Breast epithelium (tissue), 4 donors: ENCODE measurements at regions not wholly inside any gene's neighbourhood (a gene's known extent, or its start where the extent isn't known, plus 50 kb on each side); places are given as distances from the start of the nearest gene placed in this dataset.

ENCODE experiments used
- DNase-seq, 2 donors: peaks; one replicate each; pipeline ENCODE4 v3.0.0-alpha.2; 2019; ENCODE audit warnings: low spot score in 2 of 2
- H3K27ac ChIP-seq, 2 donors: fragments of 200-600 bp; sonication (generic) in 1 of 2; one replicate each; pipeline ENCODE4 v1.5.1; 2016 to 2019; ENCODE audit warnings: mild to moderate bottlenecking in 1 of 2
- H3K27me3 ChIP-seq, 2 donors: fragments of 200-600 bp; sonication (generic) in 1 of 2; one replicate each; pipeline versions ENCODE4 v1.5.1 to v1.6.0; 2017 to 2019; ENCODE audit warnings: control low read depth in 1 of 2, mild to moderate bottlenecking in 1 of 2
- H3K36me3 ChIP-seq: fragments of 200-600 bp; one replicate; pipeline ENCODE4 v1.5.1; 2019
- H3K4me1 ChIP-seq, 2 donors: fragments of 200-600 bp; sonication (generic); one replicate each; pipeline ENCODE4 v1.5.1; 2016 to 2019; ENCODE audit warnings: control low read depth in 1 of 2
- H3K4me3 ChIP-seq, 3 donors: fragments of 200-600 bp; sonication (generic); 1 replicate in 2 of 3; 2 replicates in 1 of 3; pipeline ENCODE4 v1.5.1; 2016 to 2019; ENCODE audit warnings: mild to moderate bottlenecking in 3 of 3, moderate library complexity in 2 of 3
- H3K9me3 ChIP-seq, 2 donors: fragments of 200-600 bp; sonication (generic) in 1 of 2; one replicate each; pipeline ENCODE4 v1.5.1; 2016 to 2019; ENCODE audit warnings: control low read depth in 1 of 2
- POLR2A ChIP-seq: fragments of 450-650 bp; IDR thresholded peaks from one replicate; pipeline ENCODE4 v1.6.1; 2016; ENCODE audit warnings: antibody characterized with exemption, mild to moderate bottlenecking, moderate library complexity
- POLR2AphosphoS5 ChIP-seq, 3 donors: sonication (generic); formaldehyde crosslinking; IDR thresholded peaks; one replicate each; pipeline ENCODE4 v1.6.1; 2017; ENCODE audit warnings: antibody characterized with exemption in 3 of 3
- intact Hi-C: fragments of 100-400 bp; cut with DNase I; formaldehyde crosslinking; loops from one replicate; pipeline ENCODE4 v1.15.1; 2023; ENCODE audit warnings: low total_unique reads
- TF ChIP-seq, protein P1 (sequence below), 3 donors: fragments of 450-650 bp; IDR thresholded peaks; one replicate each; pipeline ENCODE4 v1.5.1; 2016 to 2017; ENCODE audit warnings: antibody characterized with exemption in 3 of 3, mild to moderate bottlenecking in 3 of 3, moderate library complexity in 3 of 3

DNA sequence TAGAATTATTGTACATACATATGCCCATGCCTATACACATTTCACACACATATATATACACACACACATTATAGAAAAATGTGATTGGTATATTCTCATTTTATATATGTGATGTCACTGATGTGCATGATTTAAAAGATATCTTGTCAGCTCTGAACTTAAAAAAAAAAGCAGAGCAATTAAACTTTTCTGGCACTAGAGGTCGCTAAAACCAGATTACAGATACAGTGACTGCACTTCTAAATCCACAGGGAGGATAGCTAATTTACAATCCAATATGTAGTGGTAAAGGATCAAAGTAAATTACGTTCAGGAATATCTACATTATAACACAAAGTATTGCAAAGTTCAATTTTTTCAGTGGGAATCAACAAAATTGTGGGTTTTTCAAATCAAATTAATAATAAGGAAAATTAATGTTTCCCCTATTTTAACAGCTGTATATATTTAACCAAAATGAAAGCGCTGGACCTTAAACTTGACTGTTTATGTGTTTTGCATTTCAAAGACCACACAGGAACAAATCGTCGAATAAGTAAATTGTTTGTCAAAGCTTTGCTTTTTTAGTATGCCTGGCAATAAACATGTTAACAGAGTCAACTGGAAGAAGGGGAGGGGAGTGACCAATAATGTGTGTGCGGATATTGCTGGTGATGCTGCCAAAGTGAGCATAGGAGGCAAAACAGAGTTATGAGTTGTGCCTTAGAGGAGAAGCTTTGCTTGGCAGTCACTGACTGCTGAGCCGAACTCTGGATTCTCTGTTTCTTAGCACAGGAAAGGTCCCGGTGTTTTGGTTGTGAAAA is 1201.4 kb upstream of the C9orf72 start:
- DNase-seq, result no peak
- H3K4me3 ChIP-seq, result no peak overlapping the region
- intact Hi-C loops, result no loop called here
- H3K27me3 ChIP-seq, result no peaks in the 10 kb centered on the region
- TF ChIP-seq POLR2A, result no peak
- TF ChIP-seq, protein P1, sequence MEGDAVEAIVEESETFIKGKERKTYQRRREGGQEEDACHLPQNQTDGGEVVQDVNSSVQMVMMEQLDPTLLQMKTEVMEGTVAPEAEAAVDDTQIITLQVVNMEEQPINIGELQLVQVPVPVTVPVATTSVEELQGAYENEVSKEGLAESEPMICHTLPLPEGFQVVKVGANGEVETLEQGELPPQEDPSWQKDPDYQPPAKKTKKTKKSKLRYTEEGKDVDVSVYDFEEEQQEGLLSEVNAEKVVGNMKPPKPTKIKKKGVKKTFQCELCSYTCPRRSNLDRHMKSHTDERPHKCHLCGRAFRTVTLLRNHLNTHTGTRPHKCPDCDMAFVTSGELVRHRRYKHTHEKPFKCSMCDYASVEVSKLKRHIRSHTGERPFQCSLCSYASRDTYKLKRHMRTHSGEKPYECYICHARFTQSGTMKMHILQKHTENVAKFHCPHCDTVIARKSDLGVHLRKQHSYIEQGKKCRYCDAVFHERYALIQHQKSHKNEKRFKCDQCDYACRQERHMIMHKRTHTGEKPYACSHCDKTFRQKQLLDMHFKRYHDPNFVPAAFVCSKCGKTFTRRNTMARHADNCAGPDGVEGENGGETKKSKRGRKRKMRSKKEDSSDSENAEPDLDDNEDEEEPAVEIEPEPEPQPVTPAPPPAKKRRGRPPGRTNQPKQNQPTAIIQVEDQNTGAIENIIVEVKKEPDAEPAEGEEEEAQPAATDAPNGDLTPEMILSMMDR (IDR thresholded peaks at IDR 0.05), result no peak
- no peak for TF ChIP-seq POLR2AphosphoS5 (IDR thresholded peaks at IDR 0.05)
- H3K9me3 ChIP-seq, result no peaks in the 10 kb centered on the region
- H3K4me1 ChIP-seq, result no peaks in the 10 kb centered on the region
- no peak overlapping the region for H3K27ac ChIP-seq
- H3K36me3 ChIP-seq, result no peaks in the 10 kb centered on the region

DNA sequence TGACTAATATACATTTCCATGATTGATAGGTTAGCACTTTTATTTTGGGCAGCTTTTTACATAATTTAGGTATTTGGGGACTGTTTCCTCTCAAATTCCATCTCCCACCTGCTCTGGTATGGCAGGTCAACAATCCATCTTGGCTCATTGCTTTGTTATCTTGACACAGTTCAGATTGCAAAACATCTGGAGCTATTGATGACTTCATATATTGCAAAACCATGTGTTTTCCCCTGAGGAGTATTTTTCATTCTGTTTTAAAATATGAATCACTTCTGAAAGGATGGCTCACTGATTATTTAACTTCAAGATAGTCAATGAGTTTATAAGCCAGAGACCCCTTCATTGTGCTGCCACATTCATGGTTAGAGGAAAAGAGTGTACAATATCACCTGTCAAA is 1206.0 kb upstream of the C9orf72 start:
- H3K27ac ChIP-seq, result no peak overlapping the region
- H3K4me3 ChIP-seq, result no peak overlapping the region
- no peak for DNase-seq

DNA sequence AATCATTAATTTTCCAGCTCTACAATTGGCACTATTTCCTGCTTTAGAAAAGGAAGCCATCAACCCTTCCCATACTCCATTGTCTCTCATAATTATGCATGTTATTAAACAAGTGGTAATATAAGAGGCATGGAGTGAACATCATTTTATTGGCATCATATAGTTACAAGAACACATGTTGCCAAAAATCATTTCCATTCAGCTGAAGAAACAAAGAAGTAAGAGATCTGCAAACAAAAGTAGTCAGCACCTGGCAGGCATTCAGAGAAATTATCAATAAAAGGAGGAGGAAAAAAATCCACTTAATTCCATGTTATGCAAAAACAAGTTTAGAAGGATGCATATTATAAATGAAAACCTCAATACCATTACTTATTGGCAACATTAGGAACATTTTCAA is 1208.2 kb upstream of the C9orf72 start:
- no peak overlapping the region for H3K4me3 ChIP-seq
- no peak for TF ChIP-seq POLR2A
- TF ChIP-seq, protein P1 (IDR thresholded peaks at IDR 0.05), result no peak
- no peak for TF ChIP-seq POLR2AphosphoS5 (IDR thresholded peaks at IDR 0.05)
- no peaks in the 10 kb centered on the region for H3K9me3 ChIP-seq
- H3K4me1 ChIP-seq, result no peaks in the 10 kb centered on the region
- no peaks in the 10 kb centered on the region for H3K36me3 ChIP-seq
- intact Hi-C loops, result loop anchor here (10.0 kb wide), 1 partner anchor 1153 kb away; no protein-coding TSS in a partner anchor
- H3K27ac ChIP-seq, result no peak overlapping the region
- H3K27me3 ChIP-seq, result no peaks in the 10 kb centered on the region
- no peak for DNase-seq

More for the DNA sequence above, 1206.0 kb upstream of the C9orf72 start:
- Histone ChIP-seq H3K27me3 (no peaks in the 10 kb centered on the region), H3K9me3 (no peaks in the 10 kb centered on the region), H3K36me3 (no peaks in the 10 kb centered on the region), H3K4me1 (no peaks in the 10 kb centered on the region)
- TF ChIP-seq, protein P1 (IDR thresholded peaks at IDR 0.05), result no peak
- TF ChIP-seq POLR2AphosphoS5 (IDR thresholded peaks at IDR 0.05) (no peak), POLR2A (no peak)
- intact Hi-C loops, result no loop called here

DNA sequence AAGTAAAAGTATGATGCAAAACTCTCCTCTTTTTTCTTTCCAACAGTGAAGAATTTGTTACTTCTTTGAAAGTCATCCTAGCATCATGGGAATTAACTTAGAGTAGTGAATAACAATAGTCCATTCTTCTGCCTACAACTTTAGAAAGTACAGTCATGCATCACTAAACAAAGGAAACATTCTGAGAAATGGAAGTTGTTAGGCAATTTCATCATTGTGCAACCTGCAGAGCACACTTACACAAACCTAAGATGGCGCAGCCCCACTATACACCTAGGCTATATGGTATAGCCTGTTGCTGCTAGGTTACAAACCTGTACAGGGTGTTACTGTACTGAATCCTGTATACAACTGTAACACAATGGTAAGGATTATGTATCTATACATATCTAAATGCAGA is 1209.3 kb upstream of the C9orf72 start:
- Histone ChIP-seq H3K36me3 (no peaks in the 10 kb centered on the region), H3K4me1 (no peaks in the 10 kb centered on the region), H3K4me3 (no peak overlapping the region), H3K27ac (no peak overlapping the region), H3K9me3 (no peaks in the 10 kb centered on the region), H3K27me3 (no peaks in the 10 kb centered on the region)
- intact Hi-C loops, result loop anchor here (10.0 kb wide), 1 partner anchor 1152 kb away; no protein-coding TSS in a partner anchor
- no peak for DNase-seq
- no peak for TF ChIP-seq POLR2AphosphoS5 (IDR thresholded peaks at IDR 0.05)
- no peak for TF ChIP-seq POLR2A
- TF ChIP-seq, protein P1 (IDR thresholded peaks at IDR 0.05), result no peak

DNA sequence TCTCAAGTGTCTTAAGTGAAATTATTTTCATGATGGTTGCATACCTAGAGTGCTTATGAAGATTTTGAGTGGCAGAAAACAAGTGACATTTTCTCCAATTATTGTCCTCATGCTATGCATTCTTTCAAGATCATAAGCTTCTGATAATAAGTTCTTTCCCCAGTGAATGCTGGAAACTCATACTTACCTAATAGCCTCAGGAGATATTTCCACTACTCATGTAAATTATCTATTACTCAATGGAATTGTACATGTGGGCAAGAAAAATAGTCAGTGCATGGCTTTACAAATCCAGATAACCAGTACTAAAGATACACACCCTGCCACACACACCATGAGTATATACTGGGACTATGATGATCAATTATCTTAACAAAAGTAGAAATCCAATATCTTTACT is 1219.4 kb upstream of the C9orf72 start:
- Histone ChIP-seq H3K27ac (no peak overlapping the region), H3K4me1 (no peaks in the 10 kb centered on the region), H3K36me3 (no peaks in the 10 kb centered on the region), H3K4me3 (no peak overlapping the region), H3K9me3 (no peaks in the 10 kb centered on the region), H3K27me3 (no peaks in the 10 kb centered on the region)
- intact Hi-C loops, result no loop called here
- TF ChIP-seq, protein P1 (IDR thresholded peaks at IDR 0.05), result no peak
- TF ChIP-seq POLR2A, result no peak
- TF ChIP-seq POLR2AphosphoS5 (IDR thresholded peaks at IDR 0.05), result no peak
- no peak for DNase-seq
